Ishikawa (cell line): ENCODE measurements at regions not wholly inside any gene's neighbourhood (a gene's known extent, or its start where the extent isn't known, plus 50 kb on each side); places are given as distances from the start of the nearest gene placed in this dataset.

Experiments
- CEBPB ChIP-seq: IDR thresholded peaks from 2 replicates; pipeline ENCODE4 v1.6.1; 2012
- EGR1 ChIP-seq: IDR thresholded peaks from 2 replicates; pipeline ENCODE4 v1.6.1; 2012
- EP300 ChIP-seq: IDR thresholded peaks from 2 replicates; pipeline ENCODE4 v1.6.1; 2012; ENCODE audit warnings: borderline replicate concordance
- FOXM1 ChIP-seq: IDR thresholded peaks from 2 replicates; pipeline ENCODE4 v1.6.1; 2012; ENCODE audit warnings: low read depth, borderline replicate concordance
- RAD21 ChIP-seq: IDR thresholded peaks from 2 replicates; pipeline ENCODE4 v1.6.1; 2012; ENCODE audit warnings: low read depth
- TAF1 ChIP-seq: IDR thresholded peaks from 2 replicates; pipeline ENCODE4 v1.6.1; 2012; ENCODE audit warnings: low read depth, mild to moderate bottlenecking
- TCF12 ChIP-seq: IDR thresholded peaks from 2 replicates; pipeline ENCODE4 v1.6.1; 2012; ENCODE audit warnings: low read depth
- TF ChIP-seq, protein P1 (sequence below): IDR thresholded peaks from 2 replicates; pipeline ENCODE4 v1.6.1; 2012
- TF ChIP-seq, protein P2 (sequence below): IDR thresholded peaks from 2 replicates; pipeline ENCODE4 v1.6.1; 2012; ENCODE audit warnings: low read depth, mild to moderate bottlenecking

DNA sequence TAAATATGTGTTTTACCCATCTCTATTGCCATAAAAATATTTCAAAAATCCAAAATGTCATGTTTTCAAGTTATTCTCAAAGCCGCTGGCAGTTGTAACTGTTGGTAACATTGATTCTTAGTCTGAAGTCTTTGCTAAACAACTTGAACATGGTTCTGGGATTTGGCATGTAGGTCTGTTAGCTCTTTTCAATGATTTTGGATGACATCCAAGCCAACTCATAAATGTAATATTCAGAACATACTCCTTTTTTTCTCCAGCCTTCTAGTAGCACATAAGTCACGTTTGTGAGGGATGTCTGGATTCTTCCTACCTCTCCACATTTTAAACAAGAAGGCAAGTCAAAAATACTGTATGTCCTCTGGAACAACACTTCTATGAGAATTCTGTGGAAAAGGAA, 305.3 kb downstream of the PRR32 start:
- TF ChIP-seq EP300 (no peak), TCF12 (no peak), CEBPB (no peak), TAF1 (no peak), EGR1 (no peak), RAD21 (no peak), FOXM1 (no peak)
- TF ChIP-seq, protein P1, sequence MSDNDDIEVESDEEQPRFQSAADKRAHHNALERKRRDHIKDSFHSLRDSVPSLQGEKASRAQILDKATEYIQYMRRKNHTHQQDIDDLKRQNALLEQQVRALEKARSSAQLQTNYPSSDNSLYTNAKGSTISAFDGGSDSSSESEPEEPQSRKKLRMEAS = no peak
- TF ChIP-seq, protein P2, sequence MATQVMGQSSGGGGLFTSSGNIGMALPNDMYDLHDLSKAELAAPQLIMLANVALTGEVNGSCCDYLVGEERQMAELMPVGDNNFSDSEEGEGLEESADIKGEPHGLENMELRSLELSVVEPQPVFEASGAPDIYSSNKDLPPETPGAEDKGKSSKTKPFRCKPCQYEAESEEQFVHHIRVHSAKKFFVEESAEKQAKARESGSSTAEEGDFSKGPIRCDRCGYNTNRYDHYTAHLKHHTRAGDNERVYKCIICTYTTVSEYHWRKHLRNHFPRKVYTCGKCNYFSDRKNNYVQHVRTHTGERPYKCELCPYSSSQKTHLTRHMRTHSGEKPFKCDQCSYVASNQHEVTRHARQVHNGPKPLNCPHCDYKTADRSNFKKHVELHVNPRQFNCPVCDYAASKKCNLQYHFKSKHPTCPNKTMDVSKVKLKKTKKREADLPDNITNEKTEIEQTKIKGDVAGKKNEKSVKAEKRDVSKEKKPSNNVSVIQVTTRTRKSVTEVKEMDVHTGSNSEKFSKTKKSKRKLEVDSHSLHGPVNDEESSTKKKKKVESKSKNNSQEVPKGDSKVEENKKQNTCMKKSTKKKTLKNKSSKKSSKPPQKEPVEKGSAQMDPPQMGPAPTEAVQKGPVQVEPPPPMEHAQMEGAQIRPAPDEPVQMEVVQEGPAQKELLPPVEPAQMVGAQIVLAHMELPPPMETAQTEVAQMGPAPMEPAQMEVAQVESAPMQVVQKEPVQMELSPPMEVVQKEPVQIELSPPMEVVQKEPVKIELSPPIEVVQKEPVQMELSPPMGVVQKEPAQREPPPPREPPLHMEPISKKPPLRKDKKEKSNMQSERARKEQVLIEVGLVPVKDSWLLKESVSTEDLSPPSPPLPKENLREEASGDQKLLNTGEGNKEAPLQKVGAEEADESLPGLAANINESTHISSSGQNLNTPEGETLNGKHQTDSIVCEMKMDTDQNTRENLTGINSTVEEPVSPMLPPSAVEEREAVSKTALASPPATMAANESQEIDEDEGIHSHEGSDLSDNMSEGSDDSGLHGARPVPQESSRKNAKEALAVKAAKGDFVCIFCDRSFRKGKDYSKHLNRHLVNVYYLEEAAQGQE = no peak
